ENCODE measurements at regions not wholly inside any gene's neighbourhood (a gene's known extent, or its start where the extent isn't known, plus 50 kb on each side); places are given as distances from the start of the nearest gene placed in this dataset.
A peak's percentile ranks its signal among the peaks of the same experiment; 100 is the strongest.
"Not testable (repeated sequence)": the region's sequence is repeated elsewhere in the genome, so short reads cannot be mapped to it uniquely, and the experiment has no call there.

DNA sequence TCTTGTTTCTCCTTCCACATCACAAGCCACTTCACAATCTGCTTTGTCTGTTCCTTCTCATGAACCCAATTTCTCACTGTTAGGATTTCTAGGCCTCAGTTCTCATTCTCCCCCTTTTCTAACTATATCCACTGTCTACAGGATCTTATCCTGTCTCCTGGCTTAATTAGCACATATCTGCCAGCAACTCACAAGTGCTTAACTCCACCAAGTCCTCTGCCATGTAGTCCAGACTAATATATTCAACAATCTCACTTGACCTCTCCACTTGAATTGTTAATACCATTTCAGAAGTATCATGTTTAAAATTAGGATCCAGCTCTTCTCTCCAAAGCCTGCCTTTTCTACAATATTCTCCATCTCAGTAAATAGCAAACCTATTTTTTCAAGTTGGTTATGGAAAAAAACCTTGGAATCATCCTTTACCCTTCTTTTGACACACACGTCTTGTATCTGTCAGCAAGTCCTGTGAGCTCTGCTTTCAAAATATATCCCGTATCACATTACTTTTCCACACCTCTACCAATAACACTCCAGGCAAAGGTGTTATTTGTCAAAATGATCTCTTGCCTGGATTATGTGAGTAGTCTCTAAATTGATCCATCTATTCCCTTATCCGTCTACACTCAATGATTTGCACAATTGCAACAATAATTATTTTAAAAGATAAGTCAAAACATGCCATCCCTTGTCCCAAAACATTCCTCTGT is 127.2 kb upstream of the SLIT2 start:
- DNase-seq (ENCODE audit: low read depth in 2 of 2): no peak

DNA sequence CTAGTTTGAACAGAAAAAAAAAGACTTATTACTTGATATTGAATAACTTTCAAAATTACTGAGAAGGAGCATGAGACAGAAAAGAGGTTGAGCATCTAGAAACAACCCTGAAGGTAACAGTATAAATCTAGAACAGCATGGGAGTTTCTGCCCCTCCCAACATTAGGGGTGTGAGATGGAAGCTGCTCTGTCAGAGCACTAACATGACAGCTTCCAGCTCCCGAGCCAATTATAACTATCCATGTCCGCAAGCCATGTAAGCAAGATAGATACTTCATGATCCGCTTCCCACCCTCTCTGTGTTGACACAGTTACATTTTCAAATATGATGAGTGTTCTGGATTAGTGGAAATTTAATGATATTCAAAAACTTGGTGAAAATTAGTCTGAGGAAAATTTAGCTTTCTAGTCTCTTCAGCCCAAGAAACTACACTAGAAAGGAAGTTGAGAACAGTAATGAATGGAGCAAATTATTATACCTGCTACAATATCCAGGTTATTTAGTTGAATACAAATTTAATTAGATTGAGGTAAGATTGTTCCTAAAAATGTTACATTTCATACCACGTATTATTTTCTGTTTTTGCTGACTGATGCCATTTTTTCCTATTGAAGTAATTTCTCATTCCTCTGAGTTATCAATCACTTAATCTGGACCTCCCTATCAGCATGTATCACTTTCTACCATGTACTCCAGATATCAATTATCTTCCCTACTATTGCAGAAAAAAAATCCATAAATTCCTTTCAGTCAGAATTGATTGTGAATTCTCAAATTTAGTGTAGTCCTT is 129.3 kb upstream of the SLIT2 start:
- DNase-seq (ENCODE audit: low read depth in 2 of 2): no peak

DNA sequence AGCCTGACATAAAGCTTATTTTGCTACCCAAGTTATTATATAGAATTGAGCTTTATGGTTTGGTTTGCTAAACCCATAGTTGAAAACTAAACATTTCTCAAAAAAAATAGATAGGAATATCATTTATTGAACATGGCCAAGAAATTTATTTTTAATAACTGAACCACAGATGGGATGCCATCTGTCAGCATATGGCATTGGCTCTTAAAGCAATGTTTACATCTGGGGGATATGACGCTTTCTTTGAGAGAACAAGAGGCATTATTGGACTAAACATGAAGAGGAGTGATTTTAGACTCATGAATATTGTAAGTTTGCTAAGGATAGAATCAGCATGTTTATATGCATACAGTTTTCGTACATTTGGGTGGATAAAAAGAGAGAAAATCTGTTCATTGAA is 132.6 kb upstream of the SLIT2 start:
- DNase-seq (ENCODE audit: low read depth in 2 of 2): no peak

DNA sequence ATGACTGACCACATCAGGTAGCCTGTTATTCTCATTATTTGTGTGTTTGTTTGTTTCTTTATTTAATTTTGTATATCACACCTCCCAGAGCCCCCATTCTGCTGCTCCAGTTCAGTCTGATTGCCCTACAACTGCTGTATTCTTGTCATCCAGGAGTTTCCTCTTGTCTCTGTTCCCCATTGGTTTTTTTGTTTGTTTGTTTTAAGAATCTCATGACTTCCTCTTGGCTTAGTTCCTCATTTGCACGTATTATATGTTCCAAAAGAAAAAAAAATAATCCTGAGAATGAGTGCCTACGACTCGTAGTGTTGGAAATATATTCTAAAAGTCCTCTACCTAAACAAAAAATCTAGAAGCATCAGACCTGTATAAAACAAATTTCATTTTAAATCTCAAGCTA is 142.3 kb upstream of the SLIT2 start:
- peak in 1 of 2 donors; percentile 20 for DNase-seq (ENCODE audit: low read depth in 2 of 2)

DNA sequence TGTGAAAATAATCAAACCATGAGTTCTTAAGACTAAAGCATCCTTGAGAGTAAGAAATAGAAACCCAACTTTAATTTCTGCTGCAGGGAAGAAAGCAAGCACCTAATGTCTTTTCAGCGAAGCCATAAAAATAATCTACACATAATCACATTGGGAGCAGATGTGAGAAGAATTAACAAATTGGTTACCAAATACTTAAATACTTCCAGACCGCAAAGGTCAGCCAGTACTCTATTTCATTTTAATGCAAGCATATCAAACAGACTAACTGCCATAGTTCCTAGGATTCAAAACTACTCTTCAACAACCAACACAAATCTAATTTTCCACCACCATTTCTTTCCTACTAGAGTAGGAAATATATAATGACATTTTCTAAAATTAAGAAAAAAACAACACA is 144.8 kb upstream of the SLIT2 start:
- DNase-seq (ENCODE audit: low read depth in 2 of 2): no peak

DNA sequence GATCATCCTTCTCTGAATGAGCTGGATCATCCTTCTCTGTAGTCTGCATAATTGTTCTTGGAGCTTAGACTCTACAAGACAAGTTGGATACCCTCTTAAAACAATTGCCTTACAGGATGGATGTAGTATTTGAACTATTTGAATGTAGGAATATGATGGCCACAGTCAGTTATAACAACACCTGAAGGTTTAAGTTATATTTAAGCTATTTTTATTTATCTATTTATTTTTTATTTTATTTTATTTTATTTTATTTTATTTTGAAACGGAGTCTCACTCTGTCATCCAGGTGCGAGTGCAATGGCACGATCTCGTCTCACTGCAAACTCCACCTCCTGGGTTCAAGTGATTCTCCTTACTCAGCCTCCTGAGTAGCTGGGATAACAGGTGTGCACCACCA is 149.9 kb upstream of the SLIT2 start:
- DNase-seq (ENCODE audit: low read depth in 2 of 2): no peak

DNA sequence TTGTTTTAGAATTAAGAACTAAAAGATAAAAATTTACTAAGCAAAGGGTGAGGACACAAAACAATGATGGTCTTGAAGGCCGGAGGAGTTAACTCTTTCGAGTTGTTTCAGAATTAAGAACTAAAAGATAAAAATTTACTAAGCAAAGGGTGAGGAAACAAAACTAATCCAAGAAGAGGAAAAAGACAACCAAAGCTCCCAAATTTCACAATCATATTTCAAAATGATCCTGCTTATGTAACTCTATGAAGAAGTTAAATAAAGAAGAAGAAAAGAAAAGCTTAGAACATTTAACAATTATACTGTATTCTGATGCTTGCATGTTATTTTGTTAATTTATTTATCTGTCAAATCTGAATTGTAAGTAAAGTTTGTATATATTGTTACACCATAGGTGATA is 154.8 kb upstream of the SLIT2 start:
- no peak for DNase-seq (ENCODE audit: low read depth in 2 of 2)

DNA sequence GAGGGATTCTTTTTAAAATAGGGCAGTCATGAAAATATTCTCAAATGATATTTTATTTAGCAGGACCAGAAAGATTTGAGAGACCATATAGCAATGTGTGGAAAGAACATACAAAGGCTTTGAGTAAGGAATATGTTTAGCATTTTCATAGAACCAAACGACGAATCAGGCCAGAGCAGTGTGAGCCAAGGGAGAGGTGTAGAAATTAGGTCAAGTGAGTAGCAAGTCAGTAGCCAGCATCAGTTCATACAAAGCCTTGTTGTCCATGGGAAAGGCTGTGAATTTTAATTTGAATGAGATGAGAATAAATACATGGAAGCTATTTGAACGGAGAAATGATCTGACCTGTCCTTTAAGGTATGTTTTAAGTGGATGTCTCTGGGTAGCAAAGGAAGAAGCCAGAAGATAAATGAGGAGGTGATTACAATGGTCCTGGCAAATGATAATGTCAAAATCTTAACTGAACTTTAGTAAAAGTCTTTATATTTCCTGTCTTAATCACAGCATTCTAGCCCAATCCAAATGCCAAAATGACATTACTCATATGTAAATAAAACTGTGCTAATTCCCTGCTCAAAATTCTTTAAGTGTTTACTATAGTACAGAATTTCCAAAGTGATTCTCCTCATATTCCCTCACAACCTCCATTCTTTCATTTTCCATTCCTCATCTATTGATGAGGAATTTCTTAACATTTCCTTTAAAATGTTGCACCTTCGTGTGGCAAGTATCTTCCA is 155.7 kb upstream of the SLIT2 start:
- no peak for DNase-seq (ENCODE audit: low read depth in 2 of 2)

DNA sequence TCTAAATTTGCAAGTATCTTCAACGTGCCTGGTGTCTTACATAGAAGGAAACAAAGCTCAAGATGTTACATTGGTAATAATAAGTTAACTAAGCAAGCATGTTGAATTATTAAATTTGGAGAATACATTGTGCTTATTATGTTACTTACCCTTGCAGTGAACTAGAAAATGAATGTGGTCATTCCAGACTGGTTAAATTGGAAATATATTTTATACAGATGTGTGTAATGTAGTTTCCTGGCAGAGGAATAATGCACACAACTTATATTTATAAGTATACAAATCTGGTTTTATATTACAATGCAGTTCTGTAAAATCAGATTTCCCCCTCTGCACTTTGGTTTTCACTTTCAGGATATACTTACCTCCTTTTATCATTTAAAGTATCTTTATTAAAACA is 159.9 kb upstream of the SLIT2 start:
- DNase-seq (ENCODE audit: low read depth in 2 of 2): no peak

DNA sequence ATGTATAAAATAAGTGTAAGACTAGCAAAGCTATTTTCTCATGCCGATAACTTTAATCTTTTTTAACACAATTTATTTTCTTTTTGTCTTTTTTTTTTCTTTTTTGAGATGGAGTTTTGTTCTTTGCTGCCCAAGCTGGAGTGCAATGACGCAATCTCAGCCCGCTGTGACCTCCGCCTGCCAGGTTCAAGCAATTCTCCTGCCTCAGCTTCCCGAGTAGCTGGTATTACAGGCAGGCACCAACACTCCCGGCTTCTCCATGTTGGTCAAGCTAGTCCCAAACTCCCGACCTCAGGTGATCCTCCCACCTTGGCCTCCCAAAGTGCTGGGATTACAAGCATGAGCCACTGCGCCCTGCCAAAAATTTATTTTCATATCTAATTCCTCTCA is 164.2 kb upstream of the SLIT2 start:
- no peak for DNase-seq (ENCODE audit: low read depth in 2 of 2)

DNA sequence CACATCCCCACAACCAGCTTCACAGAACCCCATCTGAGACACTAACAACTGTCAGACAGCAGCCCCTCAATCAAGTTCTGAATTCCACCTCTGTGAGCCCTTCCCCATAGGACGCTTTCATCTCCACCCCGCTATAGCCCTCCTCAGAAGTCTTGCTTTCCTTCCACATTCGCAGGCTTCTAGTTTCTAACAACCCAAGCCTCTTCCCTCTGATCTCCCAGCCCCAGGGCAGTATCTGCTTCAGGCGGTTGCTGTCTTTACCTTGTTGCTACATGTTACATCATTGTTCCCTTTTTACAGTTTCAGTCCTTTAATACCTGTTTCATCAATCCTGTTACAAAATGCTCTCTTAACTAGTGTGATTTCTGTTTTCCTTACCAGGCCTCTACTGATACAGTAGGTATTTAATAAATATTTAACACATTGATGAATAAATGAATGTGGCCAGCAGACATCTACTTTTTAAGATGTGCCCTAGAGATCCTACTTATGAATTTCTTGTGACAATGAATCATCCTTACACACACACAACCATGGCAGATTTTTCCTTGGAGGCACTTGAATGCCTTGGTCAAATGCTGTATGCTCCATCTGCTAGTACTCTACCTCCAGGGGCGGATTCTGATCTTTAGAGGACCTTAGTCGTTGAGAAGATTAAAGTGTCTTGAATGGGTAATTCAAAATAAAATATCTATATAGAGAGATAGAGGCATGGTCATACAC is 164.7 kb upstream of the SLIT2 start:
- no peak for DNase-seq (ENCODE audit: low read depth in 2 of 2)

DNA sequence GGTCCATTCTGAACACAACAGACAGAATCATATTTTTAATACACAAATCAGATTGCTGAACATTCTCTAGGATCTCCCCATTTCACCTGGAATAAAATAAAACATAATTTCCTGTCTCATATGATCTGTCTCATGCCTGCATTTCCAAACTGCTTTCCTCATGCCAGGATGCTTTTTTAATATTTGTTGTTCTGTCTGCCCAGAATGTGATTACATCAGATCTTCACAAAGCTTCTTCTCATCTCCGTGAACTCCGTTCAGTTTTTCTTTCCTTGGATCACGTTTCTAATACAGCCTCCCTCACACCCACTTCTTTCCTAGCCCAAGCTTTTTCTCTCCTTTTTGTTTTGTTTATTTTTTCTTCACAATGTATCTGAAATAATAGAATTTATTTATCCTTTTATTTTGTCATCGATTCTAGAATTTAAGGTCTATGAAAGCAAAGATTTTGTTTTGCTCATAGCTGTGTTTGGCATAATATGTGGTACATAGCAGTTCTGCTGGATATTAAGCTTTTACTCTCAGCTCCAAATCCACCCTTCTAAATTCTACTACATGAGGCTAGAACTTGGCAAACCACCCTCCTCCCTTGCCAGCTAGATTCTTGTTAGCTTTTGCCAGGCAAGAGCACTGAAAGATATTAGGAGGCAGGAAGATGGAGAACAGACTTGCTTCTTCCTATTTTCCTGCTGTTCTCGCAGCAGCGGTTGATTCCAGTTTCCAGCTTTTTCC is 165.5 kb upstream of the SLIT2 start:
- DNase-seq (ENCODE audit: low read depth in 2 of 2): no peak

DNA sequence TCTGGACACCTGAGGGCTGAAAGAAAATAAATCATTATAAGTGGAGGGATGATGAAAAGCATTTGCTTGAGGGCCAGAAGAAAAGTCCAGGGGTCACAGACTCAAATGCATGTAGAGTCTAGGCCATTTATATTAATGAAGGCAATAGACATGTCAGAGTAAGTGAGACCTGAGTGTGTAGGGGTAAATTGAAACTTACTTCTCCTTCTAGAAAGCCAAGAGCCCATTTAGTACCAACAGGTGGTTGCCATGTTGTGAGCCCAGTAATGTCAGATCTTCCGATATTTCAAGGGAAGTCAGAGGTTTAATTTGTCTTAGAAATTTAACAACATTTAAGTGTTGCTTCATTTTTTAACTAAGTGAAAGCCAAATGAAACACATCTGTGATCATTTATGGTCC is 166.1 kb upstream of the SLIT2 start:
- no peak for DNase-seq (ENCODE audit: low read depth in 2 of 2)

DNA sequence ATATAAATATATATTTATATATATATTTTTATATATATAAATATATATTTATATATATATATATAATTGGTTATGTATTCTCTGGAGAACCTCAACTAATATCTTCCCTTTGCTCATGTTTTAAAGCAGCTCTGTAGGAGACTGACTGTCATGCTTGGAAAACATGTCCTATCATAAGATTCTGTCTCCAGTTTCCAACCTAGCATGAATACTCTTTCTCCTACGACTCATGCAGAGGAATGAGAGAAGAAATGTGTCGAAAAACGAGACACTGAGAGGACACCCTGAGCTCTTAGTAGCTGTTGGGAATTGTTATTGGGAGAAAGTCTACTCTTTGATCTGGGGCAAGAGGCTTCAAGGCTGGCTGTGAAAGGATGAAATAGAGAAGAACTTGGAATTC is 166.5 kb upstream of the SLIT2 start:
- DNase-seq (ENCODE audit: low read depth in 2 of 2): no peak

DNA sequence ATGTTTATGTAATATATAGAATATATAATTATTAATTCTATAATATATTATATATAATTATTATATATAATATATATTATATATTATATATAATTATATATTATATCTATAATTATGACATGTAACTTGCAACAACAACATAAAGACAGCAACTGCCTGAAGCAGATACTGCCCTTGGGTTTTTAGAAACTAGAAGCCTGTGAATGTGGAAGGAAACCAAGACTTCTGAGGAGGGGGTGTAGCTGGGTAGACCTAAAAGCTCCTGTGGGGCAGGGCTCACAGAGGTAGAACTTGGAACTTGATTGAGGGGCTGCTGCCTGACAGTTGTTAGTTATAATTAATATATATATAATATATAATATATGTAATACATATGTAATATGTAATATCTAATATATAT is 167.2 kb upstream of the SLIT2 start:
- no peak for DNase-seq (ENCODE audit: low read depth in 2 of 2)

DNA sequence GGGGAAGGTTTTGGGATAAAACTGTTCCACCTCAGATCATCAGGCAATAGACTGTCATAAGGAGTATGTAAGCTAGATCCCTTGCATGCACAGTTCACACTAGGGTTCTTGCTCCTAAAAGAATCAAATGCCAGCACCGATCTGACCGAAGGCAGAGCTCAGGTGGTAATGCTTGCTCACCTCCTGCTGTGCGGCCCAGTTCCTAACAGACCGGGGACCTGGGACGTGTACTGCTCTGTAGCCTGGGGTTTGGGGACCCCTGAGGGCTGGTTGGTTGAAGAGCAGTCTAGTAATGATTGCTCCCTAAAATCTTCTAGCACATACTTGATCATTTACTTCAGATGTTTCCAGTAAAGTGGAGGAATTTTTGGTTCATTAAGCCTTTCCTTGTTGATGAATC is 173.1 kb upstream of the SLIT2 start:
- DNase-seq (ENCODE audit: low read depth in 2 of 2): no peak

DNA sequence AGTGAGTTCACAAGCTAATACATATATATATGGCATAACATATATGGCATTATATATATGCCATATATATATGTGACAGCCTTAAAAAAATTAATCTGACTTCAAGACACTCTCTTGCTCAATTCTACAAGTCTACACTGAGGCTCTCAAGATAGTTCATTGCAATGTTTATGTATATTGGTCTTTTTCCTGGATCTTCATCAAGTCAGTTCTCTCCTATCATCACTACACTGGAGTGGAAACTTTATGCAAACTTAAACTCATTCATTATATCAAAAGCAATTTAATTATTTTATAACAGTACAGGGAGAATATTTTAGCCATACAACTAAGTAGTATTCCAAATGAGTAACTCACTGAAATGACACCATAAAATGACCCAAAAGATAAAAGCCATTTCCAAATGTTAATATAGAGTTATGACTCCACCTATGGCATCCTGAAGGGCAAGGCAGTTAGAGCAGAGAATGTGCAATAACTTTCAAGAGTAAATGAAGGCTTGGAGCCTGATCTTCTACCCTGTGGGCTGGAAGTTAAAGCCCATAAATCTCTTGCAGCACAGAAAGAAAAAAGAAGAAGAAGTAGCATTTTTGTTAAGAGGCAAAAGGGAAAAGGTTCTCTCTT is 176.3 kb upstream of the SLIT2 start:
- no peak for DNase-seq (ENCODE audit: low read depth in 2 of 2)

DNA sequence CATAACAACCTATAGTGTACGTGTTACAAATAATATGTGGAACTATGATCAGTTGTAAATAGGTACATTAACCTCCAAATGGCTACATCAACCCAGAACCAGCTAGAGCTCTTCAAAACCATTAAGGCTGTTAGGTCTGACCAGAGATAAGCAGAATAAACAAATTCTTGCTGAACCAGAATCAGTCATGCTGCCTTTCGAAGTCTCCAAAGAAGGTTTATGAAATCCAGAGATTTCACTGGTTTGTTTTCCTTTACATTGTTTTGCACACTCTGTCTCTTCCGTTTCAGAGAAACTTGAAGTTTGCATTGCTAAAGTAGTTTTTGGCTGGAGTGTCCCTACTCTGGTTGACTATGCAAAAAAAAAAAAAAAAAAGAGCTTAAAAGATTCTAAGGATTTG is 177.3 kb upstream of the SLIT2 start:
- DNase-seq (ENCODE audit: low read depth in 2 of 2): no peak

DNA sequence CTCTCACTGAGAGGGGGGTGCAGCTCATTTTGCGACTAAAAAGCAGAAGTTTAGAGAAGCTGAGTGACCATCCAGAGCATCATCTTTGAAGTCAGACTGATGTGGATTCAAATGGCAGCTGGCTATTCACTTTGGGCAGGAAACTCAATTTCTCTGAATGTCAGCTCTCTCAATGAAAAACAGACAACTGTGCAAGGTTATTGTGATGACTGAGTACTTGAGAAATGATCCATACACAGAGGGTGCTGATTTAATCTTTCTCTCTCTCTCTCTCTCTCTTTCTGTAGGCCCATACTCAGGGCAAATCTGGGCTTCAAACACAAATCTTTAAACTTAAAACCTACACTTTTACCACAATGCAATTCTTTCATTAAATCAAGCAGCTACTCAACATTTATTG is 185.8 kb upstream of the SLIT2 start:
- no peak for DNase-seq (ENCODE audit: low read depth in 2 of 2)

DNA sequence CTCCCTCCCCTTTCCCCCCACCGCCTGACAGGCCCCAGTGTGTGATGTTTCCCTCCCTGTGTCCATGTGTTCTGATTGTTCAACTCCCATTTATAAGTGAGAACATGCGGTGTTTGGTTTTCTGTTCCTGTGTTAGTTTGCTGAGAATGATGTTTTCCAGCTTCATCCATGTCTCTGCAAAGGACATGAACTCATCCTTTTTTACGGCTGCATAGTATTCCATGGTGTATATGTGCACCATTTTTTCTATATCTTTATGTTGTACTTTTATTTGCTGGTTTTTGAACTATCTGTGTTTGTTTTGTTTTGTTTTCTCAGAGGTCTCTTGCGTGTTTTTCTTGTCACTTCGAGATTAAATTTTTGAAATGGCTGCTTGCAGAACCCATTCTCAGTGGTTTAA is 188.8 kb upstream of the SLIT2 start:
- DNase-seq (ENCODE audit: low read depth in 2 of 2): not testable (repeated sequence)

DNA sequence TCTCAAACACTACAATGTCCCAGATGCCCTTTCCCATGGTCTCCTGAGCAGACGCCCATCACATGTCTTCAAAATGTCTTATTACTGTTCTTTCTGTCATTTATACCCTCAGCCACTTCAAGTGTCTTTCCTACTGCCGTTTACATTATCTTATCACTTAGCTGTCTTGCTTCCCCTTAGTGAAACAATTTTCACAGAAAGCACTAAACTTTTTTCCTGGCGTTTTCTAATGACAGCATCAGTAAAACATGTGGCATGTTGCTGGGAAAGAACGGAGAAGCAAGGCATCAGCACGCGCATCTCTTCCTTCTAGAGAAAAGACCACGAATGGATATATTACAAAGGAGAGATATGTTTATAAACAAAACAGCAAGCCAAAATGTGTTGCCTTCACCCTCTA is 189.7 kb upstream of the SLIT2 start:
- DNase-seq (ENCODE audit: low read depth in 2 of 2): no peak

All from dermis microvascular lymphatic vessel endothelial cell (primary cell).